ENCODE measurements at regions not wholly inside any gene's neighbourhood (a gene's known extent, or its start where the extent isn't known, plus 50 kb on each side); places are given as distances from the start of the nearest gene placed in this dataset.

- Histone ChIP-seq H3K4me2 (ENCODE audit: control insufficient read depth, insufficient read depth) (no peak overlapping the region), H2AFZ (ENCODE audit: control insufficient read depth, low read depth, low read length) (no peak overlapping the region), H3K4me3 (no peak overlapping the region), H3K9ac (ENCODE audit: control insufficient read depth, insufficient read depth, low read length) (no peak overlapping the region), H4K20me1 (ENCODE audit: control insufficient read depth, insufficient read depth) (no peaks in the 10 kb centered on the region), H3K36me3 (ENCODE audit: control insufficient read depth in 2 of 2, insufficient read depth in 2 of 2, low read length in 1 of 2) (no peaks in the 10 kb centered on the region), H3K9me3 (replicated peaks; ENCODE audit: control insufficient read depth, insufficient read depth, low read length) (no peaks in the 10 kb centered on the region), H3K79me2 (ENCODE audit: control insufficient read depth, insufficient read depth, low read length) (no peaks in the 10 kb centered on the region), H3K27ac (ENCODE audit: control insufficient read depth, insufficient read depth) (no peak overlapping the region), H3K27me3 (replicated peaks in 1 of 2; ENCODE audit: control insufficient read depth in 2 of 2, insufficient read depth in 2 of 2, low read length in 1 of 2) (no peaks in the 10 kb centered on the region; a peak in 2 of 4 replicates), H3K4me1 (ENCODE audit: control insufficient read depth, insufficient read depth, low read length) (no peaks in the 10 kb centered on the region)
- in situ Hi-C loops (cut with MboI), result no loop called here
- no peak for ATAC-seq
- TF ChIP-seq BMI1 (IDR thresholded peaks at IDR 0.05; ENCODE audit: borderline replicate concordance) (no peak), GATAD2B (conservative IDR thresholded peaks at IDR 0.05; ENCODE audit: low read depth) (no peak), POU2F2 (IDR thresholded peaks at IDR 0.05; ENCODE audit: borderline replicate concordance, low read depth, low read length) (no peak), RUNX3 (IDR thresholded peaks at IDR 0.05; ENCODE audit: low read length) (no peak), EP300 (IDR thresholded peaks at IDR 0.05; ENCODE audit: borderline replicate concordance in 1 of 2, control insufficient read depth in 1 of 2, low read depth in 2 of 2, low read length in 2 of 2) (no peak)
- ChIA-PET SMC1A (ENCODE audit: uncharacterized antibody, unreplicated experiment) (interaction anchor here (0.8 to 1.1 kb wide), 3 partner anchors 22 to 541 kb away, joined by 3 read pairs; no protein-coding TSS in a partner anchor), POLR2A (no interaction called here), RAD21 (ENCODE audit: unreplicated experiment) (no interaction called here), CTCF (interaction anchor here (1.4 kb wide), 1 partner anchor 17 kb away, joined by 3 read pairs; no protein-coding TSS in a partner anchor)
- no TSS peak for BruUV-seq (replicated peaks)
- intact Hi-C loops (cut with micrococcal nuclease; ENCODE audit: unreplicated experiment), result no loop called here
- 0% methylated on average over 1 of the region's 1 CpG for WGBS (ENCODE audit: insufficient coverage, insufficient replicate concordance, low lambda C conversion rate, missing lambda C conversion rate)
- DNase-seq (ENCODE audit: low read depth, low spot score), result no peak
- FAIRE-seq, result no peak
These were observed 216.9 kb upstream of the TMEM161B start for GRCh38 chr5:88485531-88485930.

GRCh38 chr5:88483964-88484672 is 215.5 kb upstream of the TMEM161B start:
- TF ChIP-seq RB1 (IDR thresholded peaks at IDR 0.05; ENCODE audit: borderline replicate concordance) (no peak), NKRF (conservative IDR thresholded peaks at IDR 0.05) (no peak)
- intact Hi-C loops (cut with micrococcal nuclease; ENCODE audit: unreplicated experiment) (no loop called here), in situ Hi-C loops (cut with MboI) (no loop called here)
- FAIRE-seq, result no peak
- POLR2A ChIA-PET, result no interaction called here
- no peak overlapping the region for H2AFZ ChIP-seq (ENCODE audit: control insufficient read depth, low read depth, low read length)
- H3K27me3 ChIP-seq (replicated peaks in 1 of 2; ENCODE audit: control insufficient read depth in 2 of 2, insufficient read depth in 2 of 2, low read length in 1 of 2), result no peaks in the 10 kb centered on the region; a peak in 2 of 4 replicates
- no peak overlapping the region for H3K4me3 ChIP-seq
- H3K27ac ChIP-seq (ENCODE audit: control insufficient read depth, insufficient read depth), result no peak overlapping the region
- SMC1A ChIA-PET (ENCODE audit: uncharacterized antibody, unreplicated experiment), result interaction anchor here (1.1 kb wide), 1 partner anchor 540 kb away, joined by 3 read pairs; no protein-coding TSS in a partner anchor
- H3K79me2 ChIP-seq (ENCODE audit: control insufficient read depth, insufficient read depth, low read length), result no peaks in the 10 kb centered on the region
- H3K36me3 ChIP-seq (ENCODE audit: control insufficient read depth in 2 of 2, insufficient read depth in 2 of 2, low read length in 1 of 2), result no peaks in the 10 kb centered on the region
- no peaks in the 10 kb centered on the region for H3K9me3 ChIP-seq (replicated peaks; ENCODE audit: control insufficient read depth, insufficient read depth, low read length)
- no peak overlapping the region for H3K4me2 ChIP-seq (ENCODE audit: control insufficient read depth, insufficient read depth)
- BruUV-seq (replicated peaks), result no TSS peak
- no peaks in the 10 kb centered on the region for H3K4me1 ChIP-seq (ENCODE audit: control insufficient read depth, insufficient read depth, low read length)
- ATAC-seq, result no peak
- H4K20me1 ChIP-seq (ENCODE audit: control insufficient read depth, insufficient read depth), result no peaks in the 10 kb centered on the region
- 51% methylated on average over 10 of the region's 10 CpGs for WGBS (ENCODE audit: insufficient coverage, insufficient replicate concordance, low lambda C conversion rate, missing lambda C conversion rate)
- DNase-seq (ENCODE audit: low read depth, low spot score), result no peak
- no peak overlapping the region for H3K9ac ChIP-seq (ENCODE audit: control insufficient read depth, insufficient read depth, low read length)
- CTCF ChIA-PET, result no interaction called here
- RAD21 ChIA-PET (ENCODE audit: unreplicated experiment), result no interaction called here

Data from GM12878 (cell line).